A673 (cell line): ENCODE measurements at regions not wholly inside any gene's neighbourhood (a gene's known extent, or its start where the extent isn't known, plus 50 kb on each side); places are given as distances from the start of the nearest gene placed in this dataset.

Experiments
- BruUV-seq: library from RNA; stranded (reverse); fragments of 400-500 nt; replicated peaks from 2 replicates; lab custom pipeline; 2021; lab: Mats Ljungman, UMichigan
- CTCF ChIA-PET: fragments of 300-600 bp; sonication (Branson Sonifier 250); formaldehyde crosslinking; loops from one replicate; lab custom pipeline; 2022; ENCODE audit warnings: antibody characterized with exemption; lab: Charles Lee
- POLR2A ChIA-PET: fragments of 300-600 bp; sonication (Branson Sonifier 250); formaldehyde crosslinking; loops from one replicate; lab custom pipeline; 2022; ENCODE audit warnings: antibody characterized with exemption; ENCODE audit not compliant: low non-redundant PET; lab: Charles Lee
- DNase-seq: peaks from one replicate; pipeline ENCODE4 v3.0.0-alpha.2; 2015; ENCODE audit warnings: low spot score
- H3K27ac ChIP-seq: fragments of 200-600 bp; sonication (generic); 2 replicates; pipeline ENCODE4 v1.5.1; 2016; ENCODE audit warnings: mixed run types, low read depth, mild to moderate bottlenecking, mixed read lengths, antibody characterized with exemption, low read length; ENCODE audit not compliant: poor library complexity, severe bottlenecking
- H3K27me3 ChIP-seq: fragments of 200-600 bp; sonication (generic); replicated peaks from 2 replicates; pipeline ENCODE4 v1.6.1; 2017; ENCODE audit warnings: mixed run types, low read depth, mild to moderate bottlenecking, mixed read lengths, antibody characterized with exemption, low read length; ENCODE audit not compliant: insufficient read depth, poor library complexity
- H3K36me3 ChIP-seq: fragments of 200-600 bp; sonication (generic); 2 replicates; pipeline ENCODE4 v1.6.1; 2016; ENCODE audit warnings: mixed run types, mild to moderate bottlenecking, mixed read lengths, antibody characterized with exemption, low read length; ENCODE audit not compliant: insufficient read depth, poor library complexity, severe bottlenecking
- H3K4me1 ChIP-seq: fragments of 200-600 bp; sonication (generic); 2 replicates; pipeline ENCODE4 v1.6.1; 2017; ENCODE audit warnings: mixed run types, mild to moderate bottlenecking, mixed read lengths, antibody characterized with exemption, low read length; ENCODE audit not compliant: insufficient read depth, poor library complexity, severe bottlenecking
- H3K4me3 ChIP-seq: fragments of 200-600 bp; sonication (generic); 2 replicates; pipeline ENCODE4 v1.5.1; 2016; ENCODE audit warnings: low read depth, mixed run types, mild to moderate bottlenecking, mixed read lengths, low read length; ENCODE audit not compliant: poor library complexity, severe bottlenecking
- H3K9me3 ChIP-seq: fragments of 200-600 bp; sonication (generic); 2 replicates; pipeline ENCODE4 v1.6.1; 2016; ENCODE audit warnings: mixed run types, low read depth, mild to moderate bottlenecking, mixed read lengths, antibody characterized with exemption, low read length; ENCODE audit not compliant: poor library complexity, severe bottlenecking
- CTCF ChIP-seq: fragments of 300-800, 200-600 bp; sonication (generic); conservative IDR thresholded peaks from 2 replicates; pipeline ENCODE4 v1.5.1; 2017; ENCODE audit warnings: low read depth, mild to moderate bottlenecking, antibody characterized with exemption, low read length, moderate library complexity, mixed read lengths
- EZH2 ChIP-seq: fragments of 200-600 bp; sonication (generic); IDR thresholded peaks from 2 replicates; pipeline ENCODE4 v1.6.1; 2017; ENCODE audit warnings: borderline replicate concordance, low read depth, mild to moderate bottlenecking, mixed read lengths, antibody characterized with exemption, low read length; ENCODE audit not compliant: poor library complexity, severe bottlenecking
- intact Hi-C: fragments of 100-400 bp; cut with micrococcal nuclease; formaldehyde crosslinking; loops from one replicate; pipeline ENCODE4 v1.10.0; 2022; ENCODE audit not compliant: unreplicated experiment

GRCh38 chr16:65499566-65499965, 377.7 kb upstream of the CDH11 start:
- DNase-seq: no peak
- ChIA-PET POLR2A (no interaction called here), CTCF (no interaction called here)
- H3K4me1 ChIP-seq: peaks cover 4% of the 10 kb centered on the region
- no peaks in the 10 kb centered on the region for H3K9me3 ChIP-seq
- no peak for TF ChIP-seq EZH2
- no peak for TF ChIP-seq CTCF
- H3K4me3 ChIP-seq: no peak overlapping the region
- H3K27ac ChIP-seq: no peak overlapping the region
- intact Hi-C loops: no loop called here
- H3K36me3 ChIP-seq: no peaks in the 10 kb centered on the region
- BruUV-seq: no TSS peak
- H3K27me3 ChIP-seq: no peaks in the 10 kb centered on the region

- Histone ChIP-seq H3K4me3 (no peak overlapping the region), H3K9me3 (no peaks in the 10 kb centered on the region), H3K36me3 (no peaks in the 10 kb centered on the region), H3K27me3 (no peaks in the 10 kb centered on the region), H3K27ac (no peak overlapping the region), H3K4me1 (peaks cover 4% of the 10 kb centered on the region)
- BruUV-seq: no TSS peak
- CTCF ChIA-PET: no interaction called here
- intact Hi-C loops: no loop called here
- DNase-seq: no peak
- POLR2A ChIA-PET: no interaction called here
- no peak for TF ChIP-seq EZH2
- TF ChIP-seq CTCF: no peak
Observed at GRCh38 chr16:65497571-65497970, 375.7 kb upstream of the CDH11 start.

- BruUV-seq: no TSS peak
- no peaks in the 10 kb centered on the region for H3K36me3 ChIP-seq
- ChIA-PET POLR2A (no interaction called here), CTCF (no interaction called here)
- DNase-seq: no peak
- intact Hi-C loops: no loop called here
- no peaks in the 10 kb centered on the region for H3K9me3 ChIP-seq
- TF ChIP-seq EZH2 (no peak), CTCF (no peak)
- peaks cover 9% of the 10 kb centered on the region for H3K4me1 ChIP-seq
- no peak overlapping the region for H3K27ac ChIP-seq
- H3K4me3 ChIP-seq: no peak overlapping the region
- no peaks in the 10 kb centered on the region for H3K27me3 ChIP-seq
Observed at GRCh38 chr16:65495106-65495505, 373.2 kb upstream of the CDH11 start.
